ENCODE measurements at regions not wholly inside any gene's neighbourhood (a gene's known extent, or its start where the extent isn't known, plus 50 kb on each side); places are given as distances from the start of the nearest gene placed in this dataset.

DNA sequence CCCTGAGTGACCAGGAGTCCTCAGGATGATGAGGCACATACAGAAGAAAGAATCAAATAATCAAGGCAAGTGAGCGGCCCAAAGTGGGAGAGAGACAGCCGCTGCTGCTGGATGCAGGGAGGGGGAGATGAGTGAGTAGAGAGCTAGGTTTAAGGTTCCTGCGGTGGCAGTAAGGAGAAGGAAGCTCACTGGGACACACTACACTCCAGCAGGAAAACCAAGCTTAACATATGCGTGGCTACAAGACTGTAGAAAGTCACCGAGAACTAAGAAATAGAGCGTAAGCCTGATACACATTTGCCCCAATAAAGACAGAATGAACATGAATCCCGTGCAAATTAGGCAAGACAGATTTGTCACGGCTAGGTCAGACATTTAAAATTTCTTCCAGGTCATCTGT lies 470.2 kb downstream of the KDM4C start:
- peaks cover 16% of the 10 kb centered on the region for H3K27me3 ChIP-seq (ENCODE audit: insufficient read depth, low read length, poor library complexity, severe bottlenecking)
- H3K4me2 ChIP-seq (ENCODE audit: low read depth, low read length, poor library complexity, severe bottlenecking), result no peak overlapping the region
- no peaks in the 10 kb centered on the region for H3K9me3 ChIP-seq (ENCODE audit: insufficient read depth, low read depth, low read length)
- no peaks in the 10 kb centered on the region for H3K79me2 ChIP-seq (ENCODE audit: insufficient read depth, low read length)
- peaks cover 5% of the 10 kb centered on the region for H3K4me1 ChIP-seq (ENCODE audit: insufficient read depth, low read length, poor library complexity, severe bottlenecking)
- H3K4me3 ChIP-seq (ENCODE audit: low read length, poor library complexity, severe bottlenecking), result no peak overlapping the region
- TF ChIP-seq, protein P1, sequence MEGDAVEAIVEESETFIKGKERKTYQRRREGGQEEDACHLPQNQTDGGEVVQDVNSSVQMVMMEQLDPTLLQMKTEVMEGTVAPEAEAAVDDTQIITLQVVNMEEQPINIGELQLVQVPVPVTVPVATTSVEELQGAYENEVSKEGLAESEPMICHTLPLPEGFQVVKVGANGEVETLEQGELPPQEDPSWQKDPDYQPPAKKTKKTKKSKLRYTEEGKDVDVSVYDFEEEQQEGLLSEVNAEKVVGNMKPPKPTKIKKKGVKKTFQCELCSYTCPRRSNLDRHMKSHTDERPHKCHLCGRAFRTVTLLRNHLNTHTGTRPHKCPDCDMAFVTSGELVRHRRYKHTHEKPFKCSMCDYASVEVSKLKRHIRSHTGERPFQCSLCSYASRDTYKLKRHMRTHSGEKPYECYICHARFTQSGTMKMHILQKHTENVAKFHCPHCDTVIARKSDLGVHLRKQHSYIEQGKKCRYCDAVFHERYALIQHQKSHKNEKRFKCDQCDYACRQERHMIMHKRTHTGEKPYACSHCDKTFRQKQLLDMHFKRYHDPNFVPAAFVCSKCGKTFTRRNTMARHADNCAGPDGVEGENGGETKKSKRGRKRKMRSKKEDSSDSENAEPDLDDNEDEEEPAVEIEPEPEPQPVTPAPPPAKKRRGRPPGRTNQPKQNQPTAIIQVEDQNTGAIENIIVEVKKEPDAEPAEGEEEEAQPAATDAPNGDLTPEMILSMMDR (conservative IDR thresholded peaks at IDR 0.05; ENCODE audit: low read length), result no peak
- TF ChIP-seq EZH2phosphoT487 (IDR thresholded peaks at IDR 0.05; ENCODE audit: borderline replicate concordance), result no peak
- H3K9ac ChIP-seq (ENCODE audit: low read depth, low read length, poor library complexity, severe bottlenecking), result no peak overlapping the region
- H3K36me3 ChIP-seq (ENCODE audit: insufficient read depth, low read length), result no peaks in the 10 kb centered on the region
- no peaks in the 10 kb centered on the region for H3F3A ChIP-seq (ENCODE audit: low read depth)
- no peak overlapping the region for H2AFZ ChIP-seq (ENCODE audit: low read length)
- no peaks in the 10 kb centered on the region for H3K9me2 ChIP-seq (replicated peaks; ENCODE audit: low read depth, low read length)
- no peaks in the 10 kb centered on the region for H4K20me1 ChIP-seq (ENCODE audit: insufficient read depth, low read length, poor library complexity, severe bottlenecking)

DNA sequence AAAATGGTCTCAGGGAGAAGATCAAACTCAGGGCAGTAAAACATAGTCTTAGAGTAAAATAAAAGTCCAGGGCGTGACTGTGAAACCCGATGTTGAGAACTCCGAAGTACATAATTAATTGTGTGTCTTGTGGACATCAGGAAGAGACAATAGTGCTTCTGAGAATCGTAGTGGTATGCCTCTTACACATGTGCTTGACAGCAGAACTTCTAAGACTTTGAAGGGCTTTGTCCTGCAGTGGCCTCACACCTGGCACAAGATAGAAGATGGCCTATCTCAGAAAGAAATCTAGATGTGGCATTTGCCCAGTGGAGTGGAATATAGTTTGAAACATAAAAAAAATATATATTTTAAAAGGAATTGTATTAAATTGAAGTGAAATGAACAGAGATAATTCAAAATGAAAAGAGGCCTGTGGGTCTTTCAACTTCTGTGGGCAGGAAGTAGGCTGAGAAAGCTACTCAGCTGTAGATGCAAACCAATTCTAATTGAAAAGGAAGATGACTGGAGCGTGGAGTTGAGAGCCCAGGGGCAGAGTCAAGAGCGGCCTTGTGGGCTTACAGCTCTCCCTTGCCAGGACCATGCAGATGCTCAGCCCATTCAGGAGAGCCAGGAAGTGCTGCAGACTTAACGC lies 468.4 kb downstream of the KDM4C start:
- H3K9me2 ChIP-seq (replicated peaks; ENCODE audit: low read depth, low read length), result no peaks in the 10 kb centered on the region
- no peak overlapping the region for H3K9ac ChIP-seq (ENCODE audit: low read depth, low read length, poor library complexity, severe bottlenecking)
- no peak overlapping the region for H3K4me2 ChIP-seq (ENCODE audit: low read depth, low read length, poor library complexity, severe bottlenecking)
- H3K4me1 ChIP-seq (ENCODE audit: insufficient read depth, low read length, poor library complexity, severe bottlenecking), result peaks cover 5% of the 10 kb centered on the region
- no peaks in the 10 kb centered on the region for H4K20me1 ChIP-seq (ENCODE audit: insufficient read depth, low read length, poor library complexity, severe bottlenecking)
- H2AFZ ChIP-seq (ENCODE audit: low read length), result no peak overlapping the region
- no peaks in the 10 kb centered on the region for H3F3A ChIP-seq (ENCODE audit: low read depth)
- H3K4me3 ChIP-seq (ENCODE audit: low read length, poor library complexity, severe bottlenecking), result no peak overlapping the region
- peaks cover 16% of the 10 kb centered on the region for H3K27me3 ChIP-seq (ENCODE audit: insufficient read depth, low read length, poor library complexity, severe bottlenecking)
- H3K79me2 ChIP-seq (ENCODE audit: insufficient read depth, low read length), result no peaks in the 10 kb centered on the region
- H3K36me3 ChIP-seq (ENCODE audit: insufficient read depth, low read length), result no peaks in the 10 kb centered on the region
- no peaks in the 10 kb centered on the region for H3K9me3 ChIP-seq (ENCODE audit: insufficient read depth, low read depth, low read length)
- TF ChIP-seq EZH2phosphoT487 (IDR thresholded peaks at IDR 0.05; ENCODE audit: borderline replicate concordance), result no peak
- TF ChIP-seq, protein P1 (conservative IDR thresholded peaks at IDR 0.05; ENCODE audit: low read length), result no peak

Measured in Loucy (cell line).